K562 (cell line): ENCODE measurements at regions not wholly inside any gene's neighbourhood (a gene's known extent, or its start where the extent isn't known, plus 50 kb on each side); places are given as distances from the start of the nearest gene placed in this dataset.

Experiments used
- ATAC-seq: fragments of 200-7000 bp; cut with Tn5 transposase; 3 replicates; pipeline ENCODE4 v1.9.1; 2020; ENCODE audit warnings: moderate library complexity
- BruUV-seq: library from RNA; stranded (reverse); fragments of 400-500 nt; replicated peaks from 2 replicates; lab custom pipeline; 2021; lab: Mats Ljungman, UMichigan
- CTCF ChIA-PET: fragments of 300-600 bp; formaldehyde crosslinking; extraction: SDS; loops from one replicate; lab custom pipeline; 2021; ENCODE audit warnings: low intra/inter-chr PET ratio; lab: Yijun Ruan, JAX
- POLR2A ChIA-PET: fragments of 300-600, 350-650 bp; sonication (Branson Sonifier 250); formaldehyde crosslinking; extraction: SDS; loops from one replicate; lab custom pipeline; 2021; ENCODE audit warnings: antibody characterized with exemption, inconsistent platforms; lab: Yijun Ruan, JAX
- DNase-seq, 4 experiments: peaks; one replicate each; pipeline versions ENCODE4 v3.0.0 to v3.0.0-alpha.2; 2011 to 2018; ENCODE audit warnings: low spot score in 3 of 4, mixed read lengths in 3 of 4; ENCODE audit errors: extremely low read depth in 1 of 4
- FAIRE-seq: peaks from 2 replicates; lab custom pipeline; 2011; peaks lifted over from hg19 to GRCh38; lab: Jason Lieb, UNC
- H2AFZ ChIP-seq: 2 replicates; pipeline ENCODE4 v1.6.0; 2011; ENCODE audit warnings: low read depth, low read length, control low read depth, inconsistent platforms
- H3K27ac ChIP-seq: fragments of 200-600 bp; 3 replicates; pipeline ENCODE4 v1.8.0; 2011; ENCODE audit warnings: low read depth, mild to moderate bottlenecking, control low read depth, inconsistent platforms, low read length, moderate library complexity, mixed read lengths; ENCODE audit errors: extremely low read depth
- H3K27me3 ChIP-seq, 2 experiments: fragments of 300-600 bp in 1 of 2; 2 replicates in 1 of 2; 3 replicates in 1 of 2; pipeline versions ENCODE4 v1.6.0 to v1.8.0; 2011; ENCODE audit warnings: inconsistent platforms in 2 of 2, low read length in 2 of 2, mild to moderate bottlenecking in 1 of 2, mixed read lengths in 1 of 2, moderate library complexity in 1 of 2; ENCODE audit not compliant: control insufficient read depth in 2 of 2, insufficient read depth in 2 of 2
- H3K36me3 ChIP-seq: fragments of 300-600 bp; 3 replicates; pipeline ENCODE4 v1.8.0; 2011; ENCODE audit warnings: mild to moderate bottlenecking, low read length, inconsistent platforms; ENCODE audit not compliant: control insufficient read depth, insufficient read depth
- H3K4me1 ChIP-seq, 2 experiments: fragments of 200-600 bp in 1 of 2; replicated peaks in 1 of 2; 2 replicates in 1 of 2; 3 replicates in 1 of 2; pipeline versions ENCODE4 v1.5.1 to v1.8.0; 2011; ENCODE audit warnings: inconsistent platforms in 2 of 2, low read length in 2 of 2, mild to moderate bottlenecking in 1 of 2, mixed read lengths in 1 of 2, moderate library complexity in 1 of 2; ENCODE audit not compliant: control insufficient read depth in 2 of 2, insufficient read depth in 2 of 2
- H3K4me2 ChIP-seq: 2 replicates; pipeline ENCODE4 v1.6.1; 2011; ENCODE audit warnings: low read length, control low read depth, inconsistent platforms, mixed read lengths; ENCODE audit not compliant: insufficient read depth
- H3K4me3 ChIP-seq: fragments of 200-600 bp; sonication (generic), shearing (Covaris generic); 2 replicates; pipeline ENCODE4 v1.5.1; 2016; ENCODE audit warnings: control low read depth, inconsistent platforms
- H3K79me2 ChIP-seq: fragments of 200-600 bp; 3 replicates; pipeline ENCODE4 v1.8.0; 2011; ENCODE audit warnings: low read length, inconsistent platforms; ENCODE audit not compliant: control insufficient read depth, insufficient read depth
- H3K9ac ChIP-seq, 2 experiments: 2 replicates each; pipeline versions ENCODE4 v1.6.0 to v1.6.1; 2011; ENCODE audit warnings: low read depth in 2 of 2, low read length in 2 of 2, control low read depth in 1 of 2, inconsistent platforms in 1 of 2, mild to moderate bottlenecking in 1 of 2, mixed read lengths in 1 of 2; ENCODE audit not compliant: insufficient read depth in 1 of 2
- H3K9me1 ChIP-seq: one replicate; pipeline ENCODE4 v1.6.0; 2011; ENCODE audit warnings: inconsistent platforms, mild to moderate bottlenecking, low read length, moderate library complexity; ENCODE audit not compliant: control insufficient read depth, insufficient read depth
- H3K9me3 ChIP-seq: replicated peaks from 2 replicates; pipeline ENCODE4 v1.5.1; 2011; ENCODE audit warnings: low read depth, low read length, inconsistent platforms; ENCODE audit not compliant: control insufficient read depth, insufficient read depth
- H4K20me1 ChIP-seq: replicated peaks from 2 replicates; pipeline ENCODE4 v1.6.1; 2011; ENCODE audit warnings: low read length, inconsistent platforms, mixed read lengths; ENCODE audit not compliant: control insufficient read depth, insufficient read depth
- CC2D1A ChIP-seq: fragments of 450-650 bp; IDR thresholded peaks from 2 replicates; pipeline ENCODE4 v1.6.1; 2017; ENCODE audit warnings: mild to moderate bottlenecking
- CREBBP ChIP-seq: IDR thresholded peaks from one replicate; pipeline ENCODE4 v1.6.1; 2012; ENCODE audit warnings: low read depth, mild to moderate bottlenecking, control low read depth, inconsistent platforms, low read length
- STAG1 ChIP-seq: sonication (generic); formaldehyde crosslinking; IDR thresholded peaks from 2 replicates; pipeline ENCODE4 v1.5.0; 2020; ENCODE audit warnings: missing genetic modification reagents, borderline replicate concordance
- WGBS: fragments of 100-300 bp; shearing (Covaris generic); methylation state at CpG from one replicate; pipeline ENCODE4 v1.1.6; 2016; ENCODE audit warnings: low coverage, mixed read lengths; ENCODE audit not compliant: insufficient coverage; ENCODE audit errors: missing lambda C conversion rate; 5-methylcytosine and 5-hydroxymethylcytosine counted together
- in situ Hi-C: fragments of 300-500 bp; cut with MboI; formaldehyde crosslinking; loops from 4 replicates; pipeline ENCODE4 v1.15.0; 2018; ENCODE audit warnings: inconsistent platforms, mixed read lengths
- intact Hi-C: fragments of 100-400 bp; cut with micrococcal nuclease; formaldehyde crosslinking; loops from 2 replicates; pipeline ENCODE4 v1.14.2; 2022
- TF ChIP-seq, protein P1 (sequence below): sonication (generic); formaldehyde crosslinking; IDR thresholded peaks from 2 replicates; pipeline ENCODE4 v1.8.1; 2022; ENCODE audit warnings: missing genetic modification reagents
- TF ChIP-seq, protein P2 (sequence below): fragments of 200-800 bp; sonication (Bioruptor generic); IDR thresholded peaks from 2 replicates; pipeline ENCODE4 v1.6.1; 2017; ENCODE audit warnings: missing genetic modification characterization, missing compliant biosample characterization
- TF ChIP-seq, protein P3 (sequence below), 2 experiments: fragments of 450-650 bp in 1 of 2; sonication (generic) in 1 of 2; formaldehyde crosslinking in 1 of 2; IDR thresholded peaks; 2 replicates each; pipeline versions ENCODE4 v1.7.1 to v1.9.0; 2016 to 2022; ENCODE audit warnings: inconsistent platforms in 1 of 2, mild to moderate bottlenecking in 1 of 2, missing genetic modification reagents in 1 of 2

DNA sequence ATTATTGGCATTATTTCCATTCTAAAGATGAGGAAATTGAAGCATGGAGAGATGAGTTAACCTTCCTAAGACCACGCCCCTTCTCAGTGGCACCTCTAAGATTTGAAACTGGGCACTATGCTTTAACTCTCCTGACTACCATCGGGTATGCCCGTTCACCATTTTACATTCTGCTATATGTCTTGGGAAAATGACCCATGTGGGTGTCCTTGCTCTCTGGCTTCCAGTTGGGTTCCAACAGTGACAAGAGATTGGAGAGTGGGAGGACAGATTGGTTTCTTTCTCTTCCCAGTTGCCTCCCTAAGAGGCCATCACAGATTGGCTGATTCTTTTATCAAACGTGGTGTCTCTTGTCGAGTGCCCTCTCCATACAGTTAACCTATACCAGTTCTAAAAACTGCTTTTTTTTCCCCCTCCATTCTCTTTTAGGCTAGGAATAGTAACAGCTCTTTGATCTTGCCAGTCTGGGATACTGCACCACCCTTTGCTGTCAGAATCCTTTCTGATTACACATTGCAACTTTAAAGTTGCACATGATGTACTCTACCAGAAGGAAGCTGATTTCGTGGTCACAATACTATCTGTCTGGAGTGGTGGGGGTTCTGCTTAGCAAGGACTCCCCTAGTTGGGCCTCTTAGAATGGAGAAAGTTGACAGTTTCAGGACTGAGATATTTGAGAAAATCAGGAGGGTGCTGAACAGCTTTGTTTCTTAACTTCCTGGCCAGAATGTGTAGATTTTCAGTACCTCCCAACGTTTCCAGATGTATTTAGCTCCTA is 88.0 kb upstream of the ELOVL5 start:
- intact Hi-C loops (loop anchor here (1.0 kb wide), 2 partner anchors 48 to 264 kb away; no protein-coding TSS in a partner anchor), in situ Hi-C loops (loop anchor here (25.0 kb wide), 1 partner anchor 249 kb away; no protein-coding TSS in a partner anchor)
- no TSS peak for BruUV-seq
- Histone ChIP-seq H3K79me2 (no peaks in the 10 kb centered on the region), H3K27me3 (peaks cover 0 to 6% of the 10 kb centered on the region in 2 experiments; a peak in 1 of 5 replicates), H3K27ac (no peak overlapping the region), H3K4me3 (no peak overlapping the region), H2AFZ (peak overlapping the region; percentile 61), H3K9me3 (no peaks in the 10 kb centered on the region), H3K4me2 (no peak overlapping the region), H3K4me1 (peaks cover 0 to 4% of the 10 kb centered on the region in 2 experiments; a peak in 1 of 5 replicates), H3K36me3 (no peaks in the 10 kb centered on the region), H4K20me1 (no peaks in the 10 kb centered on the region), H3K9ac (no peak overlapping the region), H3K9me1 (no peaks in the 10 kb centered on the region)
- CTCF ChIA-PET, result interaction anchor here (1.1 to 9.0 kb wide), 4 partner anchors 24 to 292 kb away, joined by 3 to 106 read pairs (median 10); no protein-coding TSS in a partner anchor
- peak; percentile 25; the same call in 1 of the 3 replicates for ATAC-seq
- POLR2A ChIA-PET, result interaction anchor here (0.6 to 1.6 kb wide), 4 partner anchors 10 to 343 kb away, joined by 3 to 4 read pairs (median 3); no protein-coding TSS in a partner anchor
- no peak for DNase-seq
- TF ChIP-seq, protein P1, sequence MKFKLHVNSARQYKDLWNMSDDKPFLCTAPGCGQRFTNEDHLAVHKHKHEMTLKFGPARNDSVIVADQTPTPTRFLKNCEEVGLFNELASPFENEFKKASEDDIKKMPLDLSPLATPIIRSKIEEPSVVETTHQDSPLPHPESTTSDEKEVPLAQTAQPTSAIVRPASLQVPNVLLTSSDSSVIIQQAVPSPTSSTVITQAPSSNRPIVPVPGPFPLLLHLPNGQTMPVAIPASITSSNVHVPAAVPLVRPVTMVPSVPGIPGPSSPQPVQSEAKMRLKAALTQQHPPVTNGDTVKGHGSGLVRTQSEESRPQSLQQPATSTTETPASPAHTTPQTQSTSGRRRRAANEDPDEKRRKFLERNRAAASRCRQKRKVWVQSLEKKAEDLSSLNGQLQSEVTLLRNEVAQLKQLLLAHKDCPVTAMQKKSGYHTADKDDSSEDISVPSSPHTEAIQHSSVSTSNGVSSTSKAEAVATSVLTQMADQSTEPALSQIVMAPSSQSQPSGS (CRISPR knock-in tag), result no peak
- TF ChIP-seq CC2D1A (no peak), CREBBP (no peak), STAG1 (CRISPR knock-in tag) (no peak)
- TF ChIP-seq, protein P2, sequence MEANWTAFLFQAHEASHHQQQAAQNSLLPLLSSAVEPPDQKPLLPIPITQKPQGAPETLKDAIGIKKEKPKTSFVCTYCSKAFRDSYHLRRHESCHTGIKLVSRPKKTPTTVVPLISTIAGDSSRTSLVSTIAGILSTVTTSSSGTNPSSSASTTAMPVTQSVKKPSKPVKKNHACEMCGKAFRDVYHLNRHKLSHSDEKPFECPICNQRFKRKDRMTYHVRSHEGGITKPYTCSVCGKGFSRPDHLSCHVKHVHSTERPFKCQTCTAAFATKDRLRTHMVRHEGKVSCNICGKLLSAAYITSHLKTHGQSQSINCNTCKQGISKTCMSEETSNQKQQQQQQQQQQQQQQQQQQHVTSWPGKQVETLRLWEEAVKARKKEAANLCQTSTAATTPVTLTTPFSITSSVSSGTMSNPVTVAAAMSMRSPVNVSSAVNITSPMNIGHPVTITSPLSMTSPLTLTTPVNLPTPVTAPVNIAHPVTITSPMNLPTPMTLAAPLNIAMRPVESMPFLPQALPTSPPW (CRISPR knock-in tag), result 0 out of 2 replicates have a peak, but pooled peaks have one; percentile 4
- TF ChIP-seq, protein P3, sequence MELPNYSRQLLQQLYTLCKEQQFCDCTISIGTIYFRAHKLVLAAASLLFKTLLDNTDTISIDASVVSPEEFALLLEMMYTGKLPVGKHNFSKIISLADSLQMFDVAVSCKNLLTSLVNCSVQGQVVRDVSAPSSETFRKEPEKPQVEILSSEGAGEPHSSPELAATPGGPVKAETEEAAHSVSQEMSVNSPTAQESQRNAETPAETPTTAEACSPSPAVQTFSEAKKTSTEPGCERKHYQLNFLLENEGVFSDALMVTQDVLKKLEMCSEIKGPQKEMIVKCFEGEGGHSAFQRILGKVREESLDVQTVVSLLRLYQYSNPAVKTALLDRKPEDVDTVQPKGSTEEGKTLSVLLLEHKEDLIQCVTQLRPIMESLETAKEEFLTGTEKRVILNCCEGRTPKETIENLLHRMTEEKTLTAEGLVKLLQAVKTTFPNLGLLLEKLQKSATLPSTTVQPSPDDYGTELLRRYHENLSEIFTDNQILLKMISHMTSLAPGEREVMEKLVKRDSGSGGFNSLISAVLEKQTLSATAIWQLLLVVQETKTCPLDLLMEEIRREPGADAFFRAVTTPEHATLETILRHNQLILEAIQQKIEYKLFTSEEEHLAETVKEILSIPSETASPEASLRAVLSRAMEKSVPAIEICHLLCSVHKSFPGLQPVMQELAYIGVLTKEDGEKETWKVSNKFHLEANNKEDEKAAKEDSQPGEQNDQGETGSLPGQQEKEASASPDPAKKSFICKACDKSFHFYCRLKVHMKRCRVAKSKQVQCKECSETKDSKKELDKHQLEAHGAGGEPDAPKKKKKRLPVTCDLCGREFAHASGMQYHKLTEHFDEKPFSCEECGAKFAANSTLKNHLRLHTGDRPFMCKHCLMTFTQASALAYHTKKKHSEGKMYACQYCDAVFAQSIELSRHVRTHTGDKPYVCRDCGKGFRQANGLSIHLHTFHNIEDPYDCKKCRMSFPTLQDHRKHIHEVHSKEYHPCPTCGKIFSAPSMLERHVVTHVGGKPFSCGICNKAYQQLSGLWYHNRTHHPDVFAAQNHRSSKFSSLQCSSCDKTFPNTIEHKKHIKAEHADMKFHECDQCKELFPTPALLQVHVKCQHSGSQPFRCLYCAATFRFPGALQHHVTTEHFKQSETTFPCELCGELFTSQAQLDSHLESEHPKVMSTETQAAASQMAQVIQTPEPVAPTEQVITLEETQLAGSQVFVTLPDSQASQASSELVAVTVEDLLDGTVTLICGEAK (IDR thresholded peaks at IDR 0.05), result no peak
- TF ChIP-seq, protein P3 (CRISPR knock-in tag; IDR thresholded peaks at IDR 0.05), result no peak
- 7% methylated on average over 7 of the region's 7 CpGs for WGBS
- FAIRE-seq, result no peak
